ENCODE measurements at regions not wholly inside any gene's neighbourhood (a gene's known extent, or its start where the extent isn't known, plus 50 kb on each side); places are given as distances from the start of the nearest gene placed in this dataset.

- no peak for TF ChIP-seq CTCF (IDR thresholded peaks at IDR 0.05; ENCODE audit: control extremely low read depth in 1 of 3, insufficient read depth in 1 of 3, low read depth in 1 of 3, low read length in 3 of 3)
- TF ChIP-seq JUN (IDR thresholded peaks at IDR 0.05; ENCODE audit: low read depth, low read length), result no peak
- no peak for TF ChIP-seq POLR2A (IDR thresholded peaks at IDR 0.05; ENCODE audit: control extremely low read depth in 1 of 2, low read depth in 2 of 2, low read length in 2 of 2)
- TF ChIP-seq USF2 (IDR thresholded peaks at IDR 0.05; ENCODE audit: low read length), result no peak
- no peak for TF ChIP-seq SP2 (IDR thresholded peaks at IDR 0.05; ENCODE audit: low read length)
- TF ChIP-seq TEAD4 (IDR thresholded peaks at IDR 0.05; ENCODE audit: low read depth, low read length), result no peak
- TF ChIP-seq CBX8 (IDR thresholded peaks at IDR 0.05; ENCODE audit: borderline replicate concordance, low read depth, low read length), result no peak
- no peak for TF ChIP-seq EZH2 (IDR thresholded peaks at IDR 0.05; ENCODE audit: low read depth, low read length, severe bottlenecking)
- no peak for TF ChIP-seq RFX5 (IDR thresholded peaks at IDR 0.05; ENCODE audit: borderline replicate concordance, low read depth, low read length)
- no peak for TF ChIP-seq JUND (IDR thresholded peaks at IDR 0.05; ENCODE audit: low read length)
- no peak for TF ChIP-seq TBP (IDR thresholded peaks at IDR 0.05; ENCODE audit: low read depth, low read length)
Observed at GRCh38 chrX:82842286-82842685, 665.8 kb upstream of the POU3F4 start.

All from H1 (cell line).